ENCODE measurements at regions not wholly inside any gene's neighbourhood (a gene's known extent, or its start where the extent isn't known, plus 50 kb on each side); places are given as distances from the start of the nearest gene placed in this dataset.

- DNase-seq: no peak
These were observed 268.3 kb downstream of the VAPA start for GRCh38 chr18:10182009-10182624.

- DNase-seq: no peak
These were observed 269.7 kb upstream of the APCDD1 start for GRCh38 chr18:10184776-10185175.

- no peak for DNase-seq
These were observed 265.2 kb upstream of the APCDD1 start for GRCh38 chr18:10188971-10189810.

- no peak for DNase-seq
These were observed 263.9 kb upstream of the APCDD1 start for GRCh38 chr18:10190564-10190963.

- no peak for DNase-seq
These were observed 261.0 kb upstream of the APCDD1 start for GRCh38 chr18:10193444-10193843.

- DNase-seq: no peak
These were observed 259.8 kb upstream of the APCDD1 start for GRCh38 chr18:10194592-10194991.

GRCh38 chr18:10195529-10195928, 258.9 kb upstream of the APCDD1 start:
- DNase-seq: no peak

- DNase-seq: no peak
These were observed 257.3 kb upstream of the APCDD1 start for GRCh38 chr18:10197097-10197496.

GRCh38 chr18:10201226-10201625, 253.2 kb upstream of the APCDD1 start:
- DNase-seq: no peak

- DNase-seq: no peak
These were observed 252.8 kb upstream of the APCDD1 start for GRCh38 chr18:10201659-10202058.

GRCh38 chr18:10202845-10203321, 251.6 kb upstream of the APCDD1 start:
- DNase-seq: no peak

GRCh38 chr18:10205151-10205550, 249.3 kb upstream of the APCDD1 start:
- no peak for DNase-seq

- no peak for DNase-seq
These were observed 246.6 kb upstream of the APCDD1 start for GRCh38 chr18:10207682-10208345.

- no peak for DNase-seq
These were observed 245.1 kb upstream of the APCDD1 start for GRCh38 chr18:10209302-10209701.

- DNase-seq: no peak
These were observed 244.3 kb upstream of the APCDD1 start for GRCh38 chr18:10210057-10210633.

GRCh38 chr18:10213526-10213925, 240.9 kb upstream of the APCDD1 start:
- DNase-seq: no peak

- no peak for DNase-seq
These were observed 239.0 kb upstream of the APCDD1 start for GRCh38 chr18:10215446-10215845.

- DNase-seq: no peak
These were observed 237.6 kb upstream of the APCDD1 start for GRCh38 chr18:10216791-10217190.

GRCh38 chr18:10217211-10217610, 237.2 kb upstream of the APCDD1 start:
- no peak for DNase-seq

GRCh38 chr18:10225300-10225699, 229.1 kb upstream of the APCDD1 start:
- DNase-seq: no peak

- DNase-seq: no peak
These were observed 227.5 kb upstream of the APCDD1 start for GRCh38 chr18:10226971-10227370.

- DNase-seq: no peak
These were observed 226.1 kb upstream of the APCDD1 start for GRCh38 chr18:10228326-10228725.

- no peak for DNase-seq
These were observed 225.0 kb upstream of the APCDD1 start for GRCh38 chr18:10229458-10229857.

GRCh38 chr18:10230072-10230471, 224.4 kb upstream of the APCDD1 start:
- no peak for DNase-seq

All from NCI-H526 (cell line).